SH-SY5Y (cell line): ENCODE measurements at regions not wholly inside any gene's neighbourhood (a gene's known extent, or its start where the extent isn't known, plus 50 kb on each side); places are given as distances from the start of the nearest gene placed in this dataset.

Experiments used
- GATA2 ChIP-seq: IDR thresholded peaks from 2 replicates; pipeline ENCODE4 v1.6.1; 2011; ENCODE audit warnings: mild to moderate bottlenecking, low read depth, low read length
- GATA3 ChIP-seq: IDR thresholded peaks from 2 replicates; pipeline ENCODE4 v1.6.1; 2011; ENCODE audit warnings: low read depth, mild to moderate bottlenecking, low read length, moderate library complexity

DNA sequence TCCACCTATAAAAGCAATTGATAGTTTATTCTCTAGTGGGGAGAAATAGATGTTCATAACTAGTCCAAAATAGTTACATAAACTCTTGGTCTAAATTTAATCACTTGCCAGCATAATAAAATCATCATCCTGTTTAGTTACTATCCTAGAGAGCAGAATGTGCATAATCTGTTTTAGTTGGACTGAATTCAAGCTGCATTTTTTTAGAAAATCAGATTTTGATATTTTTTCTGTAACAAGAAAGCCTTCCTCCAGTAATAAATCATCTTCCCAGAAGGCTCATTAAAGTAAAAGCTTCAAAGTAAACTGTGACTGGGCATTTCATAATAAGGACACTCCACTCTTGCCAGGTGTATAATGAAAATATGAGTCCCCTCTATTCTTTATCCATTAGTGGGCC, 453.1 kb downstream of the TRAM1L1 start:
- TF ChIP-seq GATA3 (no peak), GATA2 (no peak)
